Globus pallidus (tissue), 1 donor: ENCODE measurements at regions not wholly inside any gene's neighbourhood (a gene's known extent, or its start where the extent isn't known, plus 50 kb on each side); places are given as distances from the start of the nearest gene placed in this dataset.

ENCODE experiments used
- DNase-seq: peaks from one replicate; pipeline ENCODE4 v3.0.0-alpha.2; 2015; ENCODE audit warnings: low spot score

GRCh38 chr20:4513720-4514119, 172.5 kb upstream of the PRNP start:
- DNase-seq = no peak

- no peak for DNase-seq
Observed at GRCh38 chr20:4512891-4513550, 173.2 kb upstream of the PRNP start.

- DNase-seq = no peak
Observed at GRCh38 chr20:4511776-4512175, 174.5 kb upstream of the PRNP start.

GRCh38 chr20:4509825-4510522, 176.3 kb upstream of the PRNP start:
- DNase-seq = no peak

- no peak for DNase-seq
Observed at GRCh38 chr20:4508773-4509172, 177.5 kb upstream of the PRNP start.

GRCh38 chr20:4507288-4507719, 179.0 kb upstream of the PRNP start:
- DNase-seq = no peak

GRCh38 chr20:4504814-4505213, 181.4 kb upstream of the PRNP start:
- no peak for DNase-seq

- no peak for DNase-seq
Observed at GRCh38 chr20:4502756-4503155, 183.5 kb upstream of the PRNP start.

GRCh38 chr20:4493386-4493785, 192.9 kb upstream of the PRNP start:
- no peak for DNase-seq

- DNase-seq = no peak
Observed at GRCh38 chr20:4491643-4492042, 194.6 kb upstream of the PRNP start.

GRCh38 chr20:4490606-4491280, 195.5 kb upstream of the PRNP start:
- no peak for DNase-seq

- DNase-seq = no peak
Observed at GRCh38 chr20:4490045-4490444, 196.2 kb upstream of the PRNP start.

- no peak for DNase-seq
Observed at GRCh38 chr20:4488407-4489339, 197.6 kb upstream of the PRNP start.

GRCh38 chr20:4484379-4484997, 201.8 kb upstream of the PRNP start:
- DNase-seq = no peak

GRCh38 chr20:4483961-4484360, 202.3 kb upstream of the PRNP start:
- no peak for DNase-seq

- DNase-seq = no peak
Observed at GRCh38 chr20:4483486-4483885, 202.8 kb upstream of the PRNP start.

GRCh38 chr20:4480104-4480503, 206.2 kb upstream of the PRNP start:
- DNase-seq = no peak

GRCh38 chr20:4476903-4477500, 209.3 kb upstream of the PRNP start:
- peak; percentile 19 for DNase-seq

GRCh38 chr20:4472906-4473305, 213.3 kb upstream of the PRNP start:
- no peak for DNase-seq

GRCh38 chr20:4471221-4471620, 215.0 kb upstream of the PRNP start:
- no peak for DNase-seq

- no peak for DNase-seq
Observed at GRCh38 chr20:4470375-4470774, 215.9 kb upstream of the PRNP start.
